Heart right ventricle (tissue), 16 donors: ENCODE measurements at regions not wholly inside any gene's neighbourhood (a gene's known extent, or its start where the extent isn't known, plus 50 kb on each side); places are given as distances from the start of the nearest gene placed in this dataset.

Experiments
- ATAC-seq, 8 donors: fragments of 200-7000 bp; cut with Tn5 transposase; one replicate each; pipeline ENCODE4 v1.9.1; 2020; ENCODE audit warnings: mild to moderate bottlenecking in 8 of 8, moderate library complexity in 8 of 8, moderate number of reproducible peaks in 1 of 8
- DNase-seq, 2 donors: peaks; one replicate each; pipeline ENCODE4 v3.0.0-alpha.2; 2020
- H3K27ac ChIP-seq, 10 donors: fragments of 200-600 bp; sonication (generic) in 2 of 10; one replicate each; pipeline versions ENCODE4 v1.5.0 to v1.8.0; 2020 to 2022; ENCODE audit warnings: mild to moderate bottlenecking in 3 of 10
- H3K27me3 ChIP-seq, 7 donors: fragments of 200-600 bp; one replicate each; pipeline ENCODE4 v1.8.0; 2021 to 2022; ENCODE audit warnings: mild to moderate bottlenecking in 2 of 7
- H3K36me3 ChIP-seq, 9 donors: fragments of 200-600 bp; sonication (generic) in 1 of 9; one replicate each; pipeline versions ENCODE4 v1.5.0 to v1.8.0; 2020 to 2022; ENCODE audit warnings: mild to moderate bottlenecking in 2 of 9
- H3K4me1 ChIP-seq, 9 donors: fragments of 200-600 bp; sonication (generic) in 1 of 9; one replicate each; pipeline versions ENCODE4 v1.5.0 to v1.8.0; 2020 to 2022; ENCODE audit warnings: mild to moderate bottlenecking in 4 of 9
- H3K4me3 ChIP-seq, 10 donors: fragments of 200-600 bp; sonication (generic) in 2 of 10; one replicate each; pipeline versions ENCODE4 v1.5.0 to v1.8.0; 2020 to 2022; ENCODE audit warnings: mild to moderate bottlenecking in 7 of 10, moderate library complexity in 2 of 10
- H3K9me3 ChIP-seq, 11 donors: fragments of 200-600 bp in 10 of 11; sonication (generic) in 2 of 11; one replicate each; pipeline versions ENCODE4 v1.5.0 to v1.8.0; 2013 to 2022; ENCODE audit warnings: mild to moderate bottlenecking in 2 of 11, control low read depth in 1 of 11, moderate library complexity in 1 of 11
- WGBS, 2 donors: extraction: QIAGEN DNeasy Blood & Tissue Kit; methylation state at CpG; one replicate each; pipeline ENCODE4 v1.1.7; 2013; ENCODE audit warnings: inconsistent platforms in 1 of 2; 5-methylcytosine and 5-hydroxymethylcytosine counted together
- intact Hi-C, 10 donors: fragments of 100-400 bp; cut with DNase I; formaldehyde crosslinking; loops; one replicate each; pipeline versions ENCODE4 v1.11.1 to v1.14.2; 2022
- TF ChIP-seq, protein P1 (sequence below), 9 donors: fragments of 200-600 bp; sonication (generic) in 2 of 9; IDR thresholded peaks; one replicate each; pipeline versions ENCODE4 v1.5.0 to v1.8.0; 2021 to 2022; ENCODE audit warnings: antibody characterized with exemption in 9 of 9, mild to moderate bottlenecking in 5 of 9, moderate library complexity in 1 of 9
- donor health status: Arrhythmogenic right ventricular cardiomyopathy.
- donor health status: ischemic (EF 13 %, LVEDD 7.1; RV severe dilation, severe dysfunction).
- donor health status: healthy with polysubstance abuse.
- donor health status: DM: no; HTN: yes; CAD: no.
- donor health status: DM: no; HTN: no; CAD: no.
- donor health status: ischemic (EF 25% LVEDD 6.9; RV normal size, moderate dysfunction).
- donor health status: ischemic (EF 25% LVEDD 5.7; RV mildly dilated, moderate dysfunction).
- donor health status: healthy.
- donor health status: DM: yes; HTN: yes; CAD: no.
- donor health status: Ischemic cardiomyopathy.
- donor health status: ischemic (EF 35%, LVEDD 5.7; RV mildly dilated, moderate dysfunction).
- donor health status: nonischemic (EF 11% LVEDD 7.7; RV severe dilation, severe dysfunction).
- donor health status: DM: yes; HTN: yes; CAD: no.
- donor health status: PGD.
- donor health status: ischemic (EF 29% LVEDD 5.4; RV normal size, mild dysfunction).
- donor health status: nonischemic (EF 23%, LVEDD 6.1; RV moderate dilation, normal function).

DNA sequence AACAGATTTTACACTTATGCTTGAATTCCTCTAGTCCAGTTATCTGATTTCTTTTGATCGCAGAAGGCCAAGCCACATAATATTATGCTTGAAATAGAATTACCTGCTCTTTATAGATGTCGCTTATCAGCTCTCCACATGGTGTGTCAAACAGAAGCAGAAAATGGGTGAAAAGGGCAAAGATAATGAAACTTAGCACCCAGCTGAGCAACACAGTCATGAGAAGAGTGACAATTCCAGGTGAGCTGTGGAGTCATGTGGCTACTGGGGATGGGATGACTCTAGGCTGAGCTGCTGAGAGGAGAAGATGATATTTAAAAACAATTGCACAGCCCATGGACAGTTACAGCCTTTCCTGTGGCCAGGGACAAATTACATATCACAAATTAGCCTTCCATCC lies 398.7 kb upstream of the PDZRN3 start:
- H3K27ac ChIP-seq: no peak overlapping the region
- 85 to 97% methylated on average over 2 of the region's 2 CpGs for WGBS, 2 donors
- ATAC-seq: no peak

DNA sequence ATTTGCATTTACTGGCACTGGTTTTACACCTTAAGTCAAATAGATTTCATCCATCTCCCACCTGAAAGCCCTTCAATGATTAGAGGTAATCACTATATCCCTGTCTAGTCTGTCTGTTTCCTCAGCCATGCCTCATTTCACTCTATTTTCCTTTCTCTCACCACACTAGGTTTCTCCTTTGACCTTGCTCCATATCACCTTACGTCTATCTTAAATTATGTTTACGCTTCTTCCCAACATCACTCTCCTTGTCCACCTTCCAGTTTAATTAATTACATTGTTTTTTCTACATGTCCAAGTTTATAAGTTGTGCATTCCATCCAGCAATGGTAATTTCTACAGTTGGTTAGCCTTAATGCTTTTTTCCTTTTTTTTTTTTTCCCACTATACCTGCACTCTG lies 396.7 kb upstream of the PDZRN3 start:
- H3K4me3 ChIP-seq: no peak overlapping the region

More for the DNA sequence above, 398.7 kb upstream of the PDZRN3 start:
- H3K27me3 ChIP-seq: no peaks in the 10 kb centered on the region
- H3K4me3 ChIP-seq: no peak overlapping the region
- H3K36me3 ChIP-seq: no peaks in the 10 kb centered on the region
- no peaks in the 10 kb centered on the region for H3K4me1 ChIP-seq
- TF ChIP-seq, protein P1, sequence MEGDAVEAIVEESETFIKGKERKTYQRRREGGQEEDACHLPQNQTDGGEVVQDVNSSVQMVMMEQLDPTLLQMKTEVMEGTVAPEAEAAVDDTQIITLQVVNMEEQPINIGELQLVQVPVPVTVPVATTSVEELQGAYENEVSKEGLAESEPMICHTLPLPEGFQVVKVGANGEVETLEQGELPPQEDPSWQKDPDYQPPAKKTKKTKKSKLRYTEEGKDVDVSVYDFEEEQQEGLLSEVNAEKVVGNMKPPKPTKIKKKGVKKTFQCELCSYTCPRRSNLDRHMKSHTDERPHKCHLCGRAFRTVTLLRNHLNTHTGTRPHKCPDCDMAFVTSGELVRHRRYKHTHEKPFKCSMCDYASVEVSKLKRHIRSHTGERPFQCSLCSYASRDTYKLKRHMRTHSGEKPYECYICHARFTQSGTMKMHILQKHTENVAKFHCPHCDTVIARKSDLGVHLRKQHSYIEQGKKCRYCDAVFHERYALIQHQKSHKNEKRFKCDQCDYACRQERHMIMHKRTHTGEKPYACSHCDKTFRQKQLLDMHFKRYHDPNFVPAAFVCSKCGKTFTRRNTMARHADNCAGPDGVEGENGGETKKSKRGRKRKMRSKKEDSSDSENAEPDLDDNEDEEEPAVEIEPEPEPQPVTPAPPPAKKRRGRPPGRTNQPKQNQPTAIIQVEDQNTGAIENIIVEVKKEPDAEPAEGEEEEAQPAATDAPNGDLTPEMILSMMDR (IDR thresholded peaks at IDR 0.05): no peak
- H3K9me3 ChIP-seq: no peaks in the 10 kb centered on the region
- intact Hi-C loops: no loop called here
- no peak for DNase-seq

DNA sequence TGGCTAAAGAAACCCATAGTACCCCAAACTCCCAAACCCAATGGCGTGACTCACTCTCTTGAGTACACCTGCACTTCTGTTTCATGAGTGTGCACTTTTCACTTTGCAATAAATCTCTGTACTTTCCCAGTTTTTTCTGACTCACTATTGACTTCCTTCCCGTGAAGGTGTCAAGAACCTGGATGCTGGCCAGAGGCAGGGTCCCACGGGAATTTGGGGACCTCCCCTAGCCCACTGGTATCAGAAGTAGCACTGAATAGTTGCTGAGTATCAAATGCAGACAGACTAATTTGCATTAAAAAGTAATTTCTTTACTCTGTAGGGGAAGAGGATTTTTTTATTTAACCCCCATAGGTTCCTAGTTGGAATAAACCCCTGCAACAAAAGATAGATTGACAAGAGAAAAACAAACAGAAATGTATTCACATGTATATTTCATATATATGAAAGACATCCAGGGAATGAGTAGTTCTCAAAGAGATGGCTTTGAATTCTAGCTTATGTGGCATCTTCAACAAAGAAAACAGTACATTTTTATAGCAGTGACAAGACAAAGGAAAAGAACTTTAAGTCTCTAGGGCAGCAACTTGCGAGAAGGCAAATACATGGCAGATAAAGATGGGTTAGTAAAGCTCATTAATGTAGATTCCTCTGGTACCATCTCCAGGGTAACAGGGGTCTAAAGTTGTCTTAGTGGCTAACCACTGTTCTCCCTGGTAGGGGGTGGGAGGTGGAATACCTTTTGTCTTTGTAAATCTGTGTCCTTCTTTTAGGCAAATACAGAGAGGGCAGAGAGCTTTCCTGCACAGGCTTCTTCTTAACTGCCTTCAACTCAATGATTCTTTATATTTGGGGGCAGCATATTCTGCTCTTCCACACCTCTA lies 385.5 kb upstream of the PDZRN3 start:
- 60 to 69% methylated on average over 4 of the region's 4 CpGs for WGBS, 2 donors
- DNase-seq (no peak), ATAC-seq (no peak)
- H3K4me1 ChIP-seq: no peaks in the 10 kb centered on the region
- H3K27ac ChIP-seq: no peak overlapping the region
- no peaks in the 10 kb centered on the region for H3K36me3 ChIP-seq
- H3K9me3 ChIP-seq: no peaks in the 10 kb centered on the region
- TF ChIP-seq, protein P1 (IDR thresholded peaks at IDR 0.05): no peak
- intact Hi-C loops: no loop called here
- no peaks in the 10 kb centered on the region for H3K27me3 ChIP-seq
- no peak overlapping the region for H3K4me3 ChIP-seq

More for the DNA sequence above, 396.7 kb upstream of the PDZRN3 start:
- H3K27ac ChIP-seq: no peak overlapping the region
- 84% methylated on average over 2 of the region's 2 CpGs for whole genome bisulfite sequencing, 2 donors
- intact Hi-C loops: no loop called here
- TF ChIP-seq, protein P1 (IDR thresholded peaks at IDR 0.05): no peak
- H3K4me1 ChIP-seq: no peaks in the 10 kb centered on the region
- DNase-seq: no peak
- no peaks in the 10 kb centered on the region for H3K36me3 ChIP-seq
- H3K27me3 ChIP-seq: no peaks in the 10 kb centered on the region
- no peaks in the 10 kb centered on the region for H3K9me3 ChIP-seq
- no peak for ATAC-seq

DNA sequence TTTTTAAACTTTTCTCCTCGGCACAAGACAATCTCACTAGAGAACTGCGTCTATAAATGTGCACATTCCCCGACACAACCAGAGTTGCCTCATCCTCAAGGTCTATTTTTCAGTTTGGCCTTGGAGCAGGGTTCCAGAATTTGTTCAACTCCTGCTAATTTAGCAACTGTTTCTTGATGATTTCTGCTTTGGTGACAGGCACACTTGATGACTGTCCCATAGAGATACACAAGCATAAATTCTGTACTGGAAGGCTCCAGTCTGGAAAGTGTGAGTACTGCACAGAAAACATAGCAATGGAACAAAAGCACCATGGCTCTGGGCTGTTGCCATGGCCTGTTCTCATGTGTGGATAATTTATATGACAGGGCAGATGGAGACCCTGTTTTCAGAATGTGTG lies 379.6 kb upstream of the PDZRN3 start:
- no peaks in the 10 kb centered on the region for H3K36me3 ChIP-seq
- no peaks in the 10 kb centered on the region for H3K9me3 ChIP-seq
- no peaks in the 10 kb centered on the region for H3K27me3 ChIP-seq
- ATAC-seq (no peak), DNase-seq (no peak)
- TF ChIP-seq, protein P1 (IDR thresholded peaks at IDR 0.05): no peak
- H3K4me3 ChIP-seq: no peak overlapping the region
- 67 to 68% methylated on average over 3 of the region's 3 CpGs for WGBS, 2 donors
- intact Hi-C loops: no loop called here
- no peaks in the 10 kb centered on the region for H3K4me1 ChIP-seq
- H3K27ac ChIP-seq: peak overlapping the region in 1 of 10 donors; percentile 5
